Superior temporal gyrus (tissue), 1 donor: ENCODE measurements at regions not wholly inside any gene's neighbourhood (a gene's known extent, or its start where the extent isn't known, plus 50 kb on each side); places are given as distances from the start of the nearest gene placed in this dataset.
"Not testable (repeated sequence)": the region's sequence is repeated elsewhere in the genome, so short reads cannot be mapped to it uniquely, and the experiment has no call there.

ENCODE experiments used
- DNase-seq: peaks from one replicate; pipeline ENCODE4 v3.0.0-alpha.2; 2016; ENCODE audit errors: extremely low spot score

DNA sequence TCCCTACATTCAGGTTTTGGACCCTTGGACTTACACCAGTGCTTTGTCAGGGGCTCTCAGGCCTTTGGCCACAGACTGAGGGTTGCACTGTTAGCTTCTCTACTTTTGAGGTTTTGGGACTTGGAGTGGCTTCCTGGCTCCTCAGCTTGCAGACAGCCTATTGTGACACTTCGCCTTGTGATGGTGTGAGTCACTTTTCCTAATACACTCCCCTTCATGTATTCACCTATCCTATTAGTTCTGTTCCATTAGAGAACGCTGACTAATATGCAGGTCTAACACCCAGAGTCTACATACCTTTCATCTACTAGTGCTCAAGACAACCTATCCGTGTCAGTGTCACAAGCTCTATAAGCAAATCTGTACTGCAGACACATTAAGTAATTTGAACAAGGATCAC, 605.3 kb downstream of the KCNT2 start:
- no peak for DNase-seq

DNA sequence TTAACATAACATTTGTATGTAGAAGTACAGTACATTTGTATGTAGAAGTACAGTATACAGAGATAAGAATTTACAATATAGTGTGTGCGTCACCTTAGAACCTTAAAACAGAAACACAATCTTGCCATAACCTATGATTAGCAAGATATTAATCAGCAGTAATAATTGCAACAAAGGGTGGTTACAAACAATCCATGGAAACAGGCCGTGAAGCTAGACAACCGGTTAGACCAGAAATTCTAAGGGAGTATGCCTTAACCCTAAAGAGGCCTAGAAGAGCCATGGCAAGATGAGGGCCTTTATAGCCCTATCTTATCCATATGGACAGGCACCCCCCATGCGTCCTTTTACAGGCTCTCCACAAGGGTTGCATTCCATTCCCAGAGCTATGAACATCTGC, 605.9 kb downstream of the KCNT2 start:
- DNase-seq: not testable (repeated sequence)

DNA sequence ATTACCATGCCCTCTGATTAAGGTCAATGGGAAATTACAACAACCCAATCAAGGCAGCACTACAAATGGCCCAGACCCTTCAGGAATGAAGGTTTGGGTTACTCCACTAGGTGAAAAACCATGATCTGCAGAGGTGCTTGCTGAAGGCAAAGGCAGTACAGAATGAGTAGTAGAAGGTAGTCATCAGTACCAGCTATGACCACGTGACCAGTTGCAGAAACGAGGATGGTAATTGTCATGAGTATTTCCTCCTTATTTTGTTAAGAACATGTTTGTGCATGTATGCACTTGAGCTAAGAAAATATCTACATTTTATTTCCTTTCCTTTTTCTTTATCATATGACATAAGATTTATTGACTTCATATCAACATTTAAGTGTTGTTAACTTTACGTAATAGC, 607.1 kb downstream of the KCNT2 start:
- no peak for DNase-seq

DNA sequence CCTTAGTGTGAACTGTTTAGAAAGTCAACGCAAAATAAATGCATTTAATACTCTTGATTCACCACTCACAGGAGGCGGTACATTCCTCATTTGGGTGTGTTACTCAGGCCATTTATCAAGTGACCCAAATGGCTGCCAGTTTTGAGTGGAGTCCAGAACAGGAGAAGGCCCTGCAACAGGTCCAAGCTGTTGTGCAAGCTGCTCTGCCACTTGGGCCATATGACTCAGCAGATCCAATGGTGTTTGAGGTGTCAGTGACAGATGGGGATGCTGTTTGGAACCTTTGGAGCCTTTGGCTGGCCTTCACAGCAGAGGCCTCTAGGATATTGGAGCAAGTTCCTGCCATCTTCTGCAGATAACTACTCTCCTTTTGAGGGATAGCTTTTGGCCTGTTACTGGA, 609.2 kb downstream of the KCNT2 start:
- DNase-seq: no peak

DNA sequence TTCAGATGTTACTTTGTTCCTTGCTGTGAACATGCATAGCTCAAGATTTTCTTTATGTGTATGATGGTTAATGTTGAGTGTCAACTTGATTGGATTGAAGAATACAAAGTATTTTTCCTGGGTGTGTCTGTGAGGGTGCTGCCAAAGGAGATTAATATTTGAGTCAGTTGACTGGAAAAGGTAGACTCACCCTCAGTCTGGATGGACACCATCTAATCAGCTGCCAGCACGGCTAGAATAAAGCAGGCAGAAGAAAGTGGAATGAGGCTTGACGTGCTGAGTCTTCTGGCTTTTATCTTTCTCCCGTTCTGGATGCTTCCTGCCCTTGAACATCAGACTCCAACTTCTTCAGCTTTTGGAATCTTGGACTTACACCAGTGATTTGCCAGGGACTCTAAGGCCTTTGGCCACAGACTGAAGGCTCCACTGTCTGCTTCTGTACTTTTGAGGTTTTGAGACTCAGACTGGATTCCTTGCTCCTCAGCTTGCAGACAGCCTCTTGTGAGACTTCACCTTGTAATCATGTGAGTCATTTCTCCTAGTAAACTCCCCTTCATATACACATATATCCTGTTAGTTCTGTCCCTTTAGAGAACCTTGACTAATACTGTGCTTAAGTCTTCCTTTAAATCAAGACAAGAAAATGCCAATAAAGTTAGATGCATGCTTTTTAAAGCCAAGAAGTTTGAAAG, 626.6 kb downstream of the KCNT2 start:
- DNase-seq: no peak

DNA sequence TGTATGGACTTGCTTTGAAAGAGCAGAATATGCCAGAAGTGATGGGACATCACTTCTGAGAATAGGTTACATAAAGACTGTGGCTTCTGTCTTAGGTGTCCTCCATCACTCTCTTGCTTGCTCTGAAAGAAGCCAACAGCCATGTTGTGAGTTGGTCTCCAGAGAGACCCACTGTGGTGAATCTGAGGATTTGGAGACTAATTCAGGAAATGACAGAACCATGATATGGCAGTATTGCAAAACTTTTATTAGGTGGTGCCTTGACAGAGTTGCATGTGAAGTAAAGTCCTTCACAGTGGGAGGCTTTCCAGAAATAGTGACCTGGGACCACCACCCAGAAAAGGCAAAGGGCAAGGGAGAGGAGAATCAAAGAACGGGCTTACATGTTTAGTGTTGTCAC, 628.6 kb downstream of the KCNT2 start:
- DNase-seq: no peak

DNA sequence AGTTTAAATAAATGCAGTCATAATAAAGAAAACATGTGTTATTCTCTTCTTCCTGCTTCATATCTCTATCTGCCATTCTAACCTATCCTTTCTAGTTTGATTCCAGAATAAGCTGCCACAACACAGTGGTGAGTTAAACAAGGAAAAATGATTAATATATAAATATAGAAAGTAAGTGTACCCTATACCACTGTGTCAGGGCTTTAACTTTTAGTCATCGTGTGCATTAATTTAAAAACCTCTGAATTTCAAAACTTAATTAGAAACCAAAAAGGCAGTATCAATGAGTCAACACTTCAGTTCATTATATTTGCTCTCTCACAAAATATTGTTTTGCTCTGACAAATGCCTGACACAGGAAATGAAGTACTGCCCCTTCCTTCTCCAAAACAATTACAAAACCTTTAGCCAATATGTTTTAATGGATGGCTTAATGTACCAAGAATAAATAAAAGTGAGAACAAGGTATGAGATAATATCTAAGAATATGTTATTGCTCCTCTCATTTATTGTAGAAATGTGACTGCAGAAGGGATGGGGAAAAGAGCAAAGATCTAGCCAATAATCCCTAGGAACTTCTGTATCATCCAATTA, 634.8 kb downstream of the KCNT2 start:
- no peak for DNase-seq

DNA sequence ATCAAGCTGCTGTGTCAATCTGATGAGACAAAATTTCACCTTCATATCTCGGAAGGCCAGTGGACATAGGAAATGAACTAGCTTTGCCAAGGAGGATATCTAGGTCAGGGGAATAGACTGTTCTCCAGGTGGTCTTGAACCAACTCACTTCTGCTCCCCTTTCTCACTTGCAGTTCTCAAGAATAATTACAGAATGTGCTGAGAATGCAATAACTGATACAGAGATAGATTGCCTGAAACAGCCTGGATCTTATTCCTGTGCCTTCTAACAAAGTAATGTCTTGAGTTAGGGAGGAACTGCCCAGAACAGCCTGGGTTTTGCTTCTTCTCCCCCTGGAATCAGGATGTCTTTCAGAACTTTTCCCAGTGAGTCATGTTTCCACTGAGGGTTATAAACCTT, 636.7 kb downstream of the KCNT2 start:
- DNase-seq: no peak

DNA sequence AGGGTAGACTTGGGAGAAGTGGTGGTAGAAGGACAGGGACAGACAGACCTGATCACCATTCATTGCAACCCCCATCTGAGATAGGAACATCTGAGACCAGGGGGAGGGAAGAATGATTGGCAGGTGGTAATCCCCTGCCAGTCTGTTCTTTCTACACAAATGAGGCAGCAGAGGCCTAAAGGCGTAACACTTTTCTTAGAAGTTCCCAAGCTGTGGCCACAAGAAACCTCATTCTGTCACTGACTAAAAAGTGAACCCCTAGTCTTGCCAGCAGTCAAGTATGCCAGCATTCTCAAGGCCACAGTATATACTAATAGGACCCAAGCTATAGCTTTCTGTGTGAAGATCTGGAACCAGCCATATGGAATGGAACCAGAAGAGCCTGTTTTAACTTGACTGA, 638.0 kb downstream of the KCNT2 start:
- no peak for DNase-seq

DNA sequence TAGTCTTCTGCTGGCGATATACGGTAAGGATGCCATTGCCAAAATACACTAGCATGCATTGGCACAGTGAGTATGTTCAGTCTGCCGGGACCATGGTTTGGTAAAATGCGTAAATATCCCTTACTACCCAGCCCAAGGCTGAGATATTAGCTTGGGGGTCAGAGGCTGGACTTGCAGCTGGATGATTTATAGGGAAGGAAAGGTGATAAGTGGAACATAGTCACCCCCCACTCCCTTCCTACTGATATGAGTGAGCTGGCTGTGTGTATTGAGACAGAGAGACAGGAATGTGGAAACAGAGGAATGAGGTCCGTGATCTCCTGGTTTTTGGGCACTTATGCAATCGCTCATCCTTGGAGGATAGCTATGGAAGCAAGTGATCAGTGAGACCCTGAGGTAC, 642.8 kb downstream of the KCNT2 start:
- no peak for DNase-seq

DNA sequence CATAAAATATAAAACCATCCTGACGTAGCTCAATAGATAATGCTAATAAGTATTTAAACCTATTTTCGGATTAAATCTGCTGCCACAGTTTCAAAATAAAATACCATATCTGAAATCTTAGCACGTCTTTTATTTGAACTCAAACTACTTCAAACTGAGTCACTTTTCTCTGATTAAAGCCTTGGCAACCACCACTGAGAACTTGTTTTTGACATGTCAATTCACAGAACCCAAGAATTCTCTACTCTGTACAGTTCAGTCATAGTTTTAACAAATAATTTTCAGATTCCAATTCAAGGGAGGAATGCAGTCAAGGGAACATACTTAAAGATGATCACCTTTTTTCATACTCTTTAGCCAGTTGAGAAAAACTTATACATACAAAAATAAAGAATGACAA, 643.2 kb downstream of the KCNT2 start:
- no peak for DNase-seq

DNA sequence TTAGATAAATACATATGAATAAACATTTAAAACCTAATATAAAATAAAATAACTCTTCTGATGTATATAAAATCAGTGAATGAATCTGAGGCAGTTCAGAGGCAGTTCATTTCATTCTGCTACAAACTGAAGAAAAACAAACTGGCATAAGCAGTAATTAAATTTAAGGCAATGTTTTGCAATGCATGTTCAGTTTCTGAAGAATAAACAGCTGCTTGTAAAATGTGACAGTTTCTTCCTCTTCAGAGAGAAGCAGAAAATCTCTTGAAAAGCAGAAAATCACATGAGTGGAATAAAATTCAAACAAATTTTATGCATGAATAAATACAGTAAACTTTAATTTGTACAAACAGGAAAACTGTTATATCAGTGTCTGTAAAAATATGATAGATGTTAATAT, 643.7 kb downstream of the KCNT2 start:
- no peak for DNase-seq

DNA sequence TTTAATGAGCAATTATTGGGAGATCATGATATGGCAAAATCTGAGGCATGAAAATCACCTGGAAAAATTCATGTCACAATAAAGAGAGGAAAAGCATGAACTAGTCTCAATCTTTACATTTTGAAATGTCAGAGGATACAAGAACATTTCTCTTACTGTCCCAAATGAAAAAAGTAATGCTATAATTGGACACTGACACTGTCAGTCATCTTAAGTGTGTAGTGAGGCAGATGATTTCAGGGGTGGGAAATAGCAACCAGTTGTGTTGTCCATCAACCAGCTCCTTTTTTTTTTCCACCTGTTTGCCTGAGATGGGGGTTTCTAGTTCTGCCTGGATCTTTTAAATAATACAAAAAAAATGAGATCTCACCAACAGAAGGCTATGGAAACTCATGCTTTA, 646.2 kb downstream of the KCNT2 start:
- DNase-seq: no peak

DNA sequence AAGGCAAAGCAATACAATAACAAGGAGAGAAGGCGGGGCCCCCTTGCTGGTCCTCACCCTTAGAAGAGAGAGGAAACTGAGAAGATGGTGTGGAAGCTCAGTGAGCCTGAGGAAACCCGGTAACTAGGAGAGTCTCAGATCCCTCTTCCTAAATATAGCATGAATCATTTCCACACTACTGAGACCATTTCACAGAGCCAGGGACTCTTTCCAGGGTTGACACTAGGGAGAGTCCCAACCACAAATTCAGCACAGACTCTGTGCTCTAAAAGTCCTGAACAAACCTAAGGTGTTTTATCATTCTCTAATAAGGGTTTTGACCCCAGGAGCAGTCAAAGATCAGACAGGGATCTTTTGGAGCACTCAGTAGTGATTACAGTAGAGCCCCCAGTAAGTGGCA, 647.7 kb downstream of the KCNT2 start:
- no peak for DNase-seq

DNA sequence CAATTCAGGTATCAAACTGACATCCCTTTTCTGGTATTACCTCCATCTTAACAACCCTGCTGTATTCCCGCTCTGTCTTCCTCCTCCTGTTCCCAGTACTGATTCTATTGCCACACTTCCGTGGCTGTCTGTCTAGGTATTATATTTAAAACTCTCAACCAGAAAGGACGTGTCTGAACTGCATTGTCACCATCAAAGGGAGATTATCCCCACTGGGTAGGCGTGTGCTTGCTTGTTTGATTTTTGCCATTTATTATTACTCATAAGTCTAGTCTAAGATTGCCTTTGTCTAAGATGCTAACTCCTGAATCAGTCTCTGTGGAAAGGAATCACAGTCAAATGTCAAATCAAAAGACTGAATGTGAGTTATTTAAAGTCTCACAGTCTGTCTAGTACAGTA, 650.1 kb downstream of the KCNT2 start:
- no peak for DNase-seq

DNA sequence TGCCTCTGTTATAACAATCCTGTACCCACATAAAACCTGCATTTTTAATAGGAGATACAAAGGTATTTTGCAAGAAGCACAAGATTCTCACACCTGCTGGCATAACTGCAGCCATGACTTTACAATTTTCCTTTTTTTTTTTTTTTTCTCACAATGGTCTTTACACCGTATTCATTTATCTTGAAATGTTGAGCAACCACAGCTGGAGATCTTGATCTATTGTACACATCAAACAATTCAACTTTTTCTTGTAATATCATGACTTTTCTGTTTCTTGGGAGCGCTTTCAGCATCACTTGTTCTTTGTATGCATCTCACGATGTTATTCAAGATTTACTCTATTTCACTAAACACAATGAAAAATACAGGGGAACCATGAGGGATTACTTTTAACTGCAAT, 651.4 kb downstream of the KCNT2 start:
- no peak for DNase-seq

DNA sequence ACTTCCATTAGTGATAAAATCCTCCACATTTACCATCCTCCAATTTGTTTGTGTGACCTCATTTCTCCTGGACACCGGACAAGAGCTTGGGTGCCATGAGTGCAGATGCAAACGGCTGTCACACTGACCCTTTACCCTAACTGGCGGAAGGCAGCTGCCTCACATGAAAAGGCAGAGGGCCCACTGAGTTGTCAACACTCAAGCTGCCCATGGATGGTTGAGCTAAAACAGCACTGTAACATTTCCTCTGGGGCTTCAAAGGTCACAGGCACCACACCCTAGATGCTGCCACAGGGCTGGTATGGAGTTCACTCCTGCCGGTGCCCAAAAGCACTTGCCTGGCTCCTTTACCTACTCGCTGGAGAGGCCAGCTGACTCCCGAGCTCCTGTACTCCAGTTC, 653.4 kb downstream of the KCNT2 start:
- DNase-seq: no peak

DNA sequence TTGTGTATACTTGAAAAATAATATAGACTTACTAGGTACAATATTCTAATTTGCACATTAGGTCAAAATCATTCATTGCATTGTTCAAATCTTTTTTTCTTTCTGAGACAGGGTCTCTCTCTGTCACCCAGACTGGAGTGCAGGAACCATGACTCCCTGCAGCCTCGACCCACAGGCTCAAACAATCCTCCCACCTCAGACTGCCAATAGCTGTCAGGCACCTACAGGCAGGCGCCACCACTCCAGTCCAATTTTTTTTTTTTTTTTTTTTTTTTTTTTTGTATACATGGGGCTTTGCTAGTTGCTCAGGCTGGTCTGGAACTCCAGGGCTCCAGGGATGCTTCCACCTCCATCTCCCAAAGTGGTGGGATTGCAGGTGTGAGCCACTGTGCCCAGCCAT, 656.9 kb downstream of the KCNT2 start:
- no peak for DNase-seq

DNA sequence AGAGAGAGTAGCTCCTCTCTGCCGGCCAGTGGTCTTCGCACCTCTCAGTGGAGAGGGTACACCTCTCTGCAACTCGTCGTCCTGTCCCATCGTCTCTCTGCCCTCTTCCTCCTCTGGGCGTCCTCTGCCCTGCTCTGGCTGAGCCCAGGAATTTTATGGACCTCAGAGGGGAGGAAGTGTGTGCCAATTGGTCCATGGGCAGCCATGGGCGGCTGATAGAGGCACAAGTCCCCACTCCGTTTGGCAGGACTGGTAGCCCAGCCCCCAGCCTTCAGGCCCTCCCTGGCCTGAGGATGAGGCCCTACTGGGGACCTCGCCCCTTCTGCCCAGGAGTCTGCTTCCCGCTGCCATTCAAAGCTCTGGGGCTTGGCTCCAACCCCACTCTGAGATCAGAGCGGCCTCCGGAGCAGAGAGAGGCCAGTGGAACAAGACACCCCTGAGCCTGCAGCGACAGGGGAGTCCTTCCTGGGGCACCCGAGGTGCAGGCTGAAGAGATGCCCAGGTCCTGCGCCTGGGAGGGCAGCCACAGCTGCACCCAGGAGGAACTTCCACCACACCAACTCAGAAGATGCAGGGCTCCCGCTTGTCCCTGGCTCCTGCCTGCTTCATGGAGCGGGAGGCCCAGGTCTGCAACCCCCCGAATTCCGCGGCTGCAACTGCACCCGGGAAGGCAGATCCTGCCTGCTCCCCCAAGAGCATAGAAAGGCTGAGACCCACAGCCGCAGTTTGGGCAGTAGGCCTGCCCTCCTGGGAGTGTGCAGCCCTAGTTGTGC, 659.9 kb downstream of the KCNT2 start:
- no peak for DNase-seq

DNA sequence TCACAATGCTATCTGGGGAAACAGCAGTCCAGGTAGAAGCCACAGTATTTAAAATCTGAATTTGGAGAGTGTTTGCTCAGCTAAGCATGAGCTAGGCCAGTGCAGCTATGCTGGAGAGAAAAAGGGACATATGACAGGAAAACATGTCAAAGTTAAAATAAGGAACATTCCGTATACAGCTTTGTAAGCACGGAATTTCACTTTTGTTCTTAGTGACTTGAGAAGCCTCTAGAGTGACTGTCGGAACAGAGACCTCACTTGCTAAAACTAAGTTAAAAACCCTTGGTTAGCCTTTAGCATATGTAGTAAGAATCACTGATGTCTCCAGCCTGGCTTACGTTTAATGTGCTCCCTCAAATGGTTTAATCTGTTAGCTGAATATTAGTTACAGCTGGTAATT, 661.7 kb downstream of the KCNT2 start:
- no peak for DNase-seq

DNA sequence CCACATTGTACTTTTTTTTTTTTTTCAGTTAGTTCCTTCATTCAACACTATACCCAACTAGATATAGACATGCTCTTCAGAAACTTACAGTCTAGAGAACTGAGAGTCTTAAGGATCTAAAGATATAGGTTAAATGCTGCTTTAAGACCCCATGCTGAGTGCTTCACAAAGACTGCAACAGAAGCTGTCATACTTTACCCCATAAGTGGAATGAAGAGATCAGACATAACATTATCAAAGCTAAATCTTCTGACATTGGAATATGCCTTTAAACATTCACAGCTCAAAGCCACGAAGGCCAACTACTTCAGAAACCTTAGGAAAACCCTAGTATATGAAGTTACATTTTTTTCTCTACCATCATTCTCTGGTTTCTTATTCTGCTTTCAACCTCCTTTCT, 666.4 kb downstream of the KCNT2 start:
- DNase-seq: no peak

DNA sequence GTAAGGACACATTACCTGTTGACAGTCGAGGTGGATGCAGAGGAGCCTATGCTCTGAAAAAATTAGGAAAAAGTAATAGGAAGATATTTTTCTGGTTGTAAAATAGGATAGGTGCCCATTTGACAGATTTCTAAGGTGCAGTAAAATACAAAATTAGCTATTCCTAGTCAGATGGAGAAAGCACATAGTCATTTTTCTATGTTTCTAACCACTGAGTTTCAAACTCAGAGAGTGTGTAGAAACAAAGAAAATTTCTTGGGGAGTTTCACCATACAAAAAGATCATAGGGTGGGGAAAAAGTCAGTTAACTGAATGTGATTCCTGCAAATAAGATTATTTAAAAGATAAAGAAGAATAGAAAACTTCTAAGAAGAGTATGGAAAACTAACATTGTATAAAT, 666.9 kb downstream of the KCNT2 start:
- no peak for DNase-seq

DNA sequence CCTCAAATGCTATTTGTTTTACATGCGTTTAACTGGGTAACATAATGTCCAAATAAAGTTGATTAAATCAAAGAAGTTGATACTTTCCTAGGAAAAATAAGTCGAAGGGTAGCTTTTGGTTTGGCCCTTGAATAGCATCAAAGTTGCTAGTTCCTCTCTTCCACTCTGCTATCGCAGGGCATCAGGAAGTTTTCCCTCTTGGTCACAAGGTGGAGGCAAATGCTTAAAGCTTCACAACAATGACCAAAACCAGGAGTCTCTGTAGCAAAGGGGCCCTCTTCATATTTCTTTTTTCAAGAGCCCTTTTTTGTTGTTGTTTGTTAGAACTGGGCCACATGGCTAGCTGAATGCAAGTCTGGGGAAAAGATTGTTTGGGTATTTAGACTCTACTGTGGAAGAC, 668.4 kb downstream of the KCNT2 start:
- no peak for DNase-seq
